ENCODE measurements at regions not wholly inside any gene's neighbourhood (a gene's known extent, or its start where the extent isn't known, plus 50 kb on each side); places are given as distances from the start of the nearest gene placed in this dataset.
"Not testable (repeated sequence)": the region's sequence is repeated elsewhere in the genome, so short reads cannot be mapped to it uniquely, and the experiment has no call there.

DNA sequence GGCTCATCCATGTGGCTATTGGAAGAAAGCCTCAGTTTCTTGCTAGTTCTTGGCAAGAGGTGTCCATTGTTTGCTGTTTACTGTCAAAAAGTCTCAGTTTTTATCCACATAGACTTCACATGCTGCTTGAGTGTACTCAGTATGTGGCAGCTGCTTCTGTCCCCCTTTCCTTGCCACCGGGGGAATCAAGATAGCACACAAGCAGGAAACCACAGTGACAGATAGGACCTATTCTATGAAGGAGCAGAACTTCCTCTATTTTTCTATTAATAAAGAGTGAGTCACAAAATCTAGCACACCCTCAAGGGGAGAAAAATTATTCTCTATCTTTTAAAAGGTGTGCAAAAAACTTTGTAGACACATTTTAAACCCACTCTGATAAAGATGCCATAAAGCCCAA lies 121.4 kb upstream of the GMNC start:
- DNase-seq, result no peak

DNA sequence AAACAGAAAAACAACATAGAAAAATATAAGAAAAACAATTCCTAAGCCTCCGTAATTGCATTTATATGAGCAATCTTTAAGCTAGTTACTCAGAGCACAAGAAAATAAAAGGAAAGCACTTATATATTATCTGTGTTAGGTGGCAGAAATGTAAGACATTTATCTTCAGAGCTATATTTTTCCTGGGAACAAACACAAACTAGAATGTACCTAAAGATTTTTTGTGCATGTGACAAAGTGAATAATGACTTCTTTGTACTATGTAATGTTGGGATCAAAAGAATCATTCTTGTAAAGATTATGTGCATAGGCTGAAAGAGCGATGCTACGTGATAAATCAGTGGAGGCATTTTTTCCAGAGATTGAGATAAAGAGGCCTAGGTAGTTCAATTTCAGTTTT lies 111.3 kb upstream of the GMNC start:
- DNase-seq, result no peak

DNA sequence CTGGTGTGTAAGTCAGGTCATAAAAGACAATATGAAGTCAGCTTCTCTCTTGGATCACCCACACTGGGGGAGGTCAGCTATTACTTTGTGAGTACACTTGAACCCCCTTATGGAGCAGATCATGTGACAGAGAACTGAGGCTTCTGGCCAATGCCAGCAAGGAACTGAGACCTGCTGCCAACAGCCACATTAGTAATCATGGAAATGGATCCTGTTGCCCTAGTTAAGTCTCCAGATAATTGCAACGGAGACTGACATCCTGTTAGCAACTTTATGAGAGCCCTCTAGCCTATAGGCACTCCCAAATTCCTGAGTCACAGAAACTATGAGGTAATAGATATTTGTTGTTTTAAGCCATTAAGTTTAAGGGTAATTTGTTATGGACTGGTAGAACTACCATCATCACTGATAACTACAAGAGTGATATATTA lies 110.4 kb upstream of the GMNC start:
- no peak for DNase-seq

DNA sequence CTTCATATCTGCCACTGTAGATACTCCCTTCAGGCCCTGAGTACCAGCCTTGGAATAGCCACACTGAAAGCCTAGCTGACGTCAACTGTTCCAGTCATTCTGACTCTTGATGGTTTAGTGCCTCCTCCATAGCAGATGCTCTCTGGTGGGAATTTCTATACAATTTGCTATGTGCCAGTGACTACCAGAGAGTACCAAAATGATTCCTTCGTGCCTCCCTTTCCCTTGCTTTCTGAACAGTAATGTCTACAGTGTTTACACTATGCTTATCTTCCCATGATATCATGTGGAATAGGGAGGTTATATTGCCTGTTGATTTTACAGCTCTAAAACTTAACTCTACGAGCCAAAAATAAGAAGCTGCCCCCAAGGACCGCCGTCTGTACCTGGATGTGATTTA lies 109.7 kb upstream of the GMNC start:
- DNase-seq, result no peak

DNA sequence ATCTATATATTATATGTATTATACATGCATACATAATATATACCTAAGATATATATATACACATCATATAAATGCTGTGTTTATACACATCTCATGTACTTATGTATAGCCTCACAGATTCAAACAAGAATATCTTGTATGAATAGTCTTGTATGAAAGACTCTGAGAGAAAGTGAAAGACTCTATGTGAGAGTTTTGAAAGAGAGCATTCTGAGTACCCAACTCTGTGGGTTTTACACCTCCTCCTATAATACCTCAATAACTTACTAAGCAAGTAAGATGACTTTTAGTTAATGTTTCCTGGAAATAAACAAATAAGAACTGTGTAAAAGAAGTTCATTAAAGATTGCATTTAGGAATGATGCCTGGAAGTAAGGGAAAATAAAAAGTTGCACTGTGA lies 108.1 kb upstream of the GMNC start:
- DNase-seq, result no peak

DNA sequence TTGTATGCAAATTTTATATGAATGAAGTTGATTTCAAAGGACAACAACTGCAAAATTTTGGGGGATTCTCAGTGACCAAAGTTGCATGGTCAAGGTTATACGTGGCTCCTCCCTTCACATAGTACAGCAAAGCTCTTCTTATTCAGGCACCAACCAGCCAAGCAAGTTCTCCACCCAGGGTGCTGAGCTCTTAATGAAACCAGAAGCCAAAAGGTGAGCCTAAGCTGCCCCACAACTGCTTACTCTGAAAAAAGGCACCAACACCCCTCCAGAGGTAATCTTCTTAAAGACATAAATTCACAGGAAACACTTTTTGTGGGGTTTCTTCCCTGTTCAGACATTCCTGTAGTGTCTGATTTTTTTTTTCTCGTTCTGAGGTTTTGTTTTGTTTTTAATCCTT lies 106.1 kb upstream of the GMNC start:
- DNase-seq, result no peak

DNA sequence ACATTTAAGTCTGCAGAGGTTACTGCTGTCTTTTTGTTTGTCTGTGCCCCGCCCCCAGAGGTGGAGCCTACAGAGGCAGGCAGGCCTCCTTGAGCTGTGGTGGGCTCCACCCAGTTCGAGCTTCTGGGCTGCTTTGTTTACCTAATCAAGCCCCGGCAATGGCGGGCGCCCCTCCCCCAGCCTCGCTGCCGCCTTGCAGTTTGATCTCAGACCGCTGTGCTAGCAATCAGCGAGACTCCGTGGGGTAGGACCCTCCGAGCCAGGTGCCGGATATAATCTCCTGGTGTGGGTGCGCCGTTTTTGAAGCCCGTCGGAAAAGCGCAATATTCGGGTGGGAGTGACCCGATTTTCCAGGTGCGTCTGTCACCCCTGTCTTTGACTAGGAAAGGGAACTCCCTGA lies 102.4 kb upstream of the GMNC start:
- not testable (repeated sequence) for DNase-seq

DNA sequence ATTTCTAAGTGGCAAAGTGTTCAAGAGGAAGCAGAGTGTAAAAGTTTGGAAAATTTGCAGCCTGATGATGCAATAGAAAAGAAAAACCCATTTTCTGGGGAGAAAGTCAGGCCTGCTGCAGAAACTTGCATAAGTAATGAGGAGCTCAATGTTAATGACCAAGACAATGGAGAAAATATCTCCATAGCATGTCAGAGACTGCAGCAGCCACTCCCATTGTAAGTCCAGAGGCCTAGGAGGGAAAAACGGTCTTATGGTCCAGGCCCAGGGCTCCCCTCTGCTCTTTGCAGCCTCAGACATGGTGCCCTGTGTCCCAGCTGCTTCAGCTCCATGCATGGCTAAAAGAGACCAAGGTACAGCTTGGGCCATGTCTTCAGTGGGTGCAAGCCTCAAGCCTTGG lies 96.6 kb upstream of the GMNC start:
- DNase-seq, result no peak

DNA sequence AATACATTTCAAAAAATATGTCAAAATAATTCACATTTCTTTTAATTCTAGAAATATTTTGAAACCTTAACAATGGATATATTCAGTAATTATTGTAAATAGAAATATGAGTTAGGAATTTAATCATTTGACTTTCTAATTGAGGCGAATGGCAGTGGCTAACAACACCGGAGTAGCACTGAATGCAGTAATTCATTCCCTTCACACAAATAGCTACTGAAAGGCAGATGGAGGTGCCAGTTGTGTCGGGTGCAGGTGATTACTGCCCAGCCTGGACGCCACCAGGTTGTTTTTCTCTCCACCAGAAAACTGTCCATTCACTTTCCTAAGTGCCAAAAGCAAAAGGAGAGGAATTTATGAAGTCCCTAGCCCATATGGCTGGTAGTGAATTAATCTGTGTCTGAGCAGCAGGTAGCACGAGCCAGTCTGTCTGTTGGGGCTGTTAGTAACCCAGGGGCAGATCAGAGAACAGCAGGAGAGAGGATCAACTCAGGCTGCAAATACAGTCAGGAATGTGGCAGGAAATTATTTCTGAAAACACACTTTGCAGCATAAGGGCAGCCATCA lies 79.3 kb upstream of the GMNC start:
- DNase-seq, result no peak

DNA sequence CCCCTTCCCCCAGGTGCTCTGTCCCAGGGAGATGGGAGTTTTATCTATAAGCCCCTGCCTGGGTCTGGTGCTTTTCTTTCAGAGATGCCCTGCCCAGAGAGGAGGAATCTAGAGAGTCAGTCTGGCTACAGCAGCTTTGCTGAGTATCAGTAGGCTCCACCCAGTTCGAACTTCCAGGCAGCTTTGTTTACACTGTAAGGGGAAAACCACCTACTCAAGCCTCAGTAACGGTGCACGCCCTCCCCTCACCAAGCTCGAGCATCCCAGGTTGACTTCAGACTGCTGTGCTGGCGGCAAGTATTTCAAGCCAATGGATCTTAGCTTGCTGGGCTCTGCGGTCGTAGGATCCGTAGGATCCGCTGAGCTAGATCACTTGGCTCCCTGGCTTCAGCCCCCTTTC lies 72.1 kb upstream of the GMNC start:
- DNase-seq, result peak; percentile 38

DNA sequence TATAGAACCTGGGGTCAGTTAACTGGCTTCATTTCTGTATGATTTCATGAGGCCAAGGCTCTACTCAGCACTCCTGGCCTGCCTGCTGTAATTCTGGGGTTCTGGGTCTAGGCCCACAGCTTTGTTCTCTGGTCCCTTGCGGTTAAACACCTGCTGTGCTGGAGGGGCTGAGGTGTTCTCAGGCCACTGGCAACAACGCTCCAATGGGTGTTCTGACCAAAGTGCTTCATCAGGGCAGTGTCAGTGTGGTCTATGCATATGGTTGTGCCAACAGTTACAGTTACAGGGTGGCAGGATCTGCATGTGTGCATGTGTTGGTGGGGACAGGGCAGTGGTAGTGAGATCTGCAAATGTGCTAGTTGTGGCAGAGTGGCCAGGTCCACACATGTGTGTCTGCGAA lies 64.1 kb upstream of the GMNC start:
- no peak for DNase-seq

DNA sequence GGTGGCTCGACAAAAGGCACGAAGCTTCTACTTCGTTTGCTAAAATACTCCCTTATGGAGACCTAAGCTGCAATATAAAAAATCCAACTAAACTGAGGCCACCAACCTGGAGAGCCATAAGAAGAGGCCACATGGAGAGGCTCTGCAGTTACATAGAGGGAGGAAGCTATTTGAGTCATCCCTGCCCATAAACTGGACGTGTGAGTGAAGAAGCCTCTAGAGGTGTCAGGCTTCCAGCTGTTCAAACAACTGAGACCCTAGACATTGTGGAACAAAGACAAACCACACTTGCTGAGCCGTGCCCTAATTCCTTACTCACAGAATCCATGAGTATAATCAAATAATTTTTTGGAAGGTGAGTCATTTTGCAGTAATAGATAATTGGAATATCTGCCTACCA lies 50.2 kb upstream of the GMNC start:
- DNase-seq, result peak; percentile 32

All from NCI-H1105 treated with DMSO at 0.1 percent for 48 hours (cell line).